H7 (cell line): ENCODE measurements at regions not wholly inside any gene's neighbourhood (a gene's known extent, or its start where the extent isn't known, plus 50 kb on each side); places are given as distances from the start of the nearest gene placed in this dataset.
"Not testable (repeated sequence)": the region's sequence is repeated elsewhere in the genome, so short reads cannot be mapped to it uniquely, and the experiment has no call there.

Experiments
- DNase-seq: peaks from one replicate; pipeline ENCODE4 v3.0.0; 2012
- H3K27me3 ChIP-seq: 2 replicates; pipeline ENCODE4 v1.6.0; 2011; ENCODE audit warnings: mild to moderate bottlenecking, low read length; ENCODE audit not compliant: control insufficient read depth, insufficient read depth
- H3K36me3 ChIP-seq: replicated peaks from 2 replicates; pipeline ENCODE4 v1.5.1; 2011; ENCODE audit warnings: low read length; ENCODE audit not compliant: control insufficient read depth, insufficient read depth
- H3K4me3 ChIP-seq: 2 replicates; pipeline ENCODE4 v1.5.1; 2011; ENCODE audit warnings: low read depth, mild to moderate bottlenecking, control low read depth, low read length, moderate library complexity; ENCODE audit not compliant: insufficient read depth

GRCh38 chr15:84159346-84160269 lies 76.0 kb upstream of the GOLGA6L4 start:
- H3K4me3 ChIP-seq, H3K36me3 ChIP-seq, H3K27me3 ChIP-seq, DNase-seq: not testable (repeated sequence)

GRCh38 chr15:84164423-84165292 lies 70.9 kb upstream of the GOLGA6L4 start:
- not testable (repeated sequence) for H3K4me3 ChIP-seq, H3K36me3 ChIP-seq, H3K27me3 ChIP-seq, DNase-seq

- H3K4me3 ChIP-seq, DNase-seq, H3K27me3 ChIP-seq, H3K36me3 ChIP-seq: not testable (repeated sequence)
Observed at GRCh38 chr15:84170029-84170428, 65.5 kb upstream of the GOLGA6L4 start.

- H3K36me3 ChIP-seq, DNase-seq, H3K4me3 ChIP-seq, H3K27me3 ChIP-seq: not testable (repeated sequence)
Observed at GRCh38 chr15:84173231-84173610, 62.4 kb upstream of the GOLGA6L4 start.
